RWPE1 (cell line): ENCODE measurements at regions not wholly inside any gene's neighbourhood (a gene's known extent, or its start where the extent isn't known, plus 50 kb on each side); places are given as distances from the start of the nearest gene placed in this dataset.
"Not testable (repeated sequence)": the region's sequence is repeated elsewhere in the genome, so short reads cannot be mapped to it uniquely, and the experiment has no call there.

Source experiments
- CTCF ChIA-PET: fragments of 350-600 bp; sonication (Branson Sonifier 250); formaldehyde crosslinking; extraction: SDS; loops from one replicate; lab custom pipeline; 2021; lab: Yijun Ruan, JAX
- POLR2A ChIA-PET: fragments of 400-600 bp; formaldehyde crosslinking; extraction: SDS; loops from one replicate; lab custom pipeline; 2020; ENCODE audit warnings: antibody characterized with exemption; ENCODE audit not compliant: low non-redundant PET; lab: Yijun Ruan, JAX
- DNase-seq: peaks from one replicate; pipeline ENCODE4 v3.0.0; 2012; ENCODE audit warnings: low spot score
- H3K27ac ChIP-seq: fragments of 450-650 bp; 2 replicates; pipeline ENCODE4 v1.5.1; 2017
- TF ChIP-seq, protein P1 (sequence below): fragments of 450-650 bp; conservative IDR thresholded peaks from 2 replicates; pipeline ENCODE4 v1.5.1; 2017; ENCODE audit warnings: low read depth, mild to moderate bottlenecking

DNA sequence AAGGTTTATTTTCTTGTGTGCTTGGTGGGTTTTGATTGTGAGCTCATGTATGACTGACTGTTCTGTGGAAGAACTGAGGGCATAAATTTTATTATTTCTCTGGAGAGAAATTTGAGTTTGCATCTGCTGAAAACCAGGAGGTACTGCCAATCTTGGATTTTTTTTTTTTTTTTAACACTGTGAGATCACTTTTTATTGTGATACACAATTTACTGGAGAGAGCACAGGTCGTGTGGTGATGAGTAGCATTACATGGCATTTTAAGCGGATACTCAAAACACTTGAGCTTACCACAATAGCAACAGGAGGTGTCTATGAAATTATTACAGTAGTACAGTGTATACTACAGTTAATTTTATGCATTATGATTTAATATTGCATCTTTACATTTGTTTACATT lies 237.4 kb downstream of the MFSD1 start:
- no peak for DNase-seq
- ChIA-PET CTCF (no interaction called here), POLR2A (no interaction called here)
- no peak overlapping the region for H3K27ac ChIP-seq
- TF ChIP-seq, protein P1, sequence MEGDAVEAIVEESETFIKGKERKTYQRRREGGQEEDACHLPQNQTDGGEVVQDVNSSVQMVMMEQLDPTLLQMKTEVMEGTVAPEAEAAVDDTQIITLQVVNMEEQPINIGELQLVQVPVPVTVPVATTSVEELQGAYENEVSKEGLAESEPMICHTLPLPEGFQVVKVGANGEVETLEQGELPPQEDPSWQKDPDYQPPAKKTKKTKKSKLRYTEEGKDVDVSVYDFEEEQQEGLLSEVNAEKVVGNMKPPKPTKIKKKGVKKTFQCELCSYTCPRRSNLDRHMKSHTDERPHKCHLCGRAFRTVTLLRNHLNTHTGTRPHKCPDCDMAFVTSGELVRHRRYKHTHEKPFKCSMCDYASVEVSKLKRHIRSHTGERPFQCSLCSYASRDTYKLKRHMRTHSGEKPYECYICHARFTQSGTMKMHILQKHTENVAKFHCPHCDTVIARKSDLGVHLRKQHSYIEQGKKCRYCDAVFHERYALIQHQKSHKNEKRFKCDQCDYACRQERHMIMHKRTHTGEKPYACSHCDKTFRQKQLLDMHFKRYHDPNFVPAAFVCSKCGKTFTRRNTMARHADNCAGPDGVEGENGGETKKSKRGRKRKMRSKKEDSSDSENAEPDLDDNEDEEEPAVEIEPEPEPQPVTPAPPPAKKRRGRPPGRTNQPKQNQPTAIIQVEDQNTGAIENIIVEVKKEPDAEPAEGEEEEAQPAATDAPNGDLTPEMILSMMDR: no peak

GRCh38 chr3:159045279-159045885 lies 243.5 kb downstream of the MFSD1 start:
- ChIA-PET POLR2A (no interaction called here), CTCF (interaction anchor here (0.5 kb wide), 1 partner anchor 957 kb away, joined by 4 read pairs; no protein-coding TSS in a partner anchor)
- TF ChIP-seq, protein P1: no peak
- H3K27ac ChIP-seq: no peak overlapping the region
- DNase-seq: no peak

- no peak for DNase-seq
- TF ChIP-seq, protein P1: no peak
- ChIA-PET CTCF (no interaction called here), POLR2A (no interaction called here)
- H3K27ac ChIP-seq: no peak overlapping the region
These were observed 245.5 kb downstream of the MFSD1 start for GRCh38 chr3:159047361-159047760.

DNA sequence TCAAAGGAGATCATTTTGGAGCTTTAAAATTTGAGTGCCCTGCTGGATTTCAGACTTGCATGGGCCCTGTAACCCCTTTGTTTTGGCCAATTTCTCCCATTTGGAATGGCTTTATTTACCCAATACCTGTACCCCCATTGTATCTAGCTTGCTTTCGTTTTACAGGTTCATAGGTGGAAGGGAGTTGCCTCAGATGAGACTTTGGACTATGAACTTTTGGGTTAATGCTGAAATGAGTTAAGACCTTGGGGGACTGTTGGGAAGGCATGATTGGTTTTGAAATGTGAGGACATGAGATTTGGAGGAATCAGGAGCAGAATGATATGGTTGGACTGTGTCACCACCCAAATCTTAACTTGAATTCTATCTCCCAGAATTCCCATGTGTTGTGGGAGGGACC lies 250.6 kb downstream of the MFSD1 start:
- POLR2A ChIA-PET, DNase-seq, H3K27ac ChIP-seq, CTCF ChIA-PET: not testable (repeated sequence)

GRCh38 chr3:159057621-159058020 lies 255.8 kb downstream of the MFSD1 start:
- TF ChIP-seq, protein P1: no peak
- ChIA-PET POLR2A (no interaction called here), CTCF (no interaction called here)
- no peak overlapping the region for H3K27ac ChIP-seq
- no peak for DNase-seq

DNA sequence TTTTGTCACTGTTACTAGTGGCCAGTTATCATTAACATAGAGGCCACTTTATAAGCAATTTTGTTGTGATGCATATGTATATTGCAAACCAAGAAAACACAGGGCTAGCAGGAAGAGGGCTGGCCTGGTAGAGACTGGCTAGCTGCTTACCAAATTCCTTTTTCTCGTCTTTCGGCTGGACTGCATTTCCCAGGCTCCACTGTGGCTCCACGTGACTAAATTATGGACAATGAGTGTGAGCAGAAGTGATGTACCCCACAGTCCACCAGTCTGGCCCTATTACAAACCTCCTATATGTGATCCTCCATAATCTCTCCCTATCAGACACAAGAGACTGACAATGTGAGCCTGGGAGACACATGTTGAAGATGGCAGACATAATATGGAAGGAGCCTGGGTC lies 257.0 kb downstream of the MFSD1 start:
- TF ChIP-seq, protein P1: no peak
- DNase-seq: no peak
- no peak overlapping the region for H3K27ac ChIP-seq
- CTCF ChIA-PET: no interaction called here
- POLR2A ChIA-PET: no interaction called here

GRCh38 chr3:159059395-159059794 lies 257.5 kb downstream of the MFSD1 start:
- DNase-seq: no peak
- ChIA-PET CTCF (no interaction called here), POLR2A (no interaction called here)
- H3K27ac ChIP-seq: no peak overlapping the region
- TF ChIP-seq, protein P1: no peak
